ENCODE measurements at regions not wholly inside any gene's neighbourhood (a gene's known extent, or its start where the extent isn't known, plus 50 kb on each side); places are given as distances from the start of the nearest gene placed in this dataset.

GRCh38 chr2:11073776-11074175, 81.5 kb upstream of the SLC66A3 start:
- intact Hi-C loops (cut with DNase I, micrococcal nuclease) = no loop called here
- no peaks in the 10 kb centered on the region for H3K9me3 ChIP-seq (ENCODE audit: control insufficient read depth in 1 of 2, insufficient read depth in 1 of 2, low read length in 2 of 2)
- no peak for ATAC-seq (ENCODE audit: poor library complexity)
- Mint-ChIP-seq H3K4me1 (ENCODE audit: low read depth) (peaks cover 4% of the 10 kb centered on the region), H3K9me3 (peaks cover 3% of the 10 kb centered on the region), H3K4me3 (no peak overlapping the region), H3K36me3 (ENCODE audit: low read depth) (no peaks in the 10 kb centered on the region), H3K27me3 (no peaks in the 10 kb centered on the region), H3K27ac (no peak overlapping the region)
- H3K27ac ChIP-seq (ENCODE audit: low read depth in 1 of 2, low read length in 2 of 2) = no peak overlapping the region
- no peak for DNase-seq
- no peak overlapping the region for H3K4me3 ChIP-seq (ENCODE audit: low read length)
- POLR2A ChIA-PET = no interaction called here
- no peak for TF ChIP-seq CTCF (IDR thresholded peaks at IDR 0.05)
- no peaks in the 10 kb centered on the region for H3K4me1 ChIP-seq (ENCODE audit: insufficient read depth, low read length)
- no peaks in the 10 kb centered on the region for H3K36me3 ChIP-seq (ENCODE audit: insufficient read depth, low read length)
- no peaks in the 10 kb centered on the region for H3K27me3 ChIP-seq (ENCODE audit: control insufficient read depth in 1 of 2, insufficient read depth in 2 of 2, low read length in 2 of 2)
- CTCF ChIA-PET = no interaction called here

GRCh38 chr2:11074246-11074820, 80.9 kb upstream of the SLC66A3 start:
- no peak overlapping the region for H3K27ac ChIP-seq (ENCODE audit: low read depth in 1 of 2, low read length in 2 of 2)
- intact Hi-C loops (cut with DNase I, micrococcal nuclease) = no loop called here
- H3K4me3 ChIP-seq (ENCODE audit: low read length) = no peak overlapping the region
- no peaks in the 10 kb centered on the region for H3K27me3 Mint-ChIP-seq
- no peak overlapping the region for H3K27ac Mint-ChIP-seq
- DNase-seq = no peak
- H3K36me3 Mint-ChIP-seq (ENCODE audit: low read depth) = no peaks in the 10 kb centered on the region
- TF ChIP-seq CTCF (IDR thresholded peaks at IDR 0.05) = no peak
- H3K4me1 ChIP-seq (ENCODE audit: insufficient read depth, low read length) = no peaks in the 10 kb centered on the region
- no peaks in the 10 kb centered on the region for H3K9me3 ChIP-seq (ENCODE audit: control insufficient read depth in 1 of 2, insufficient read depth in 1 of 2, low read length in 2 of 2)
- no peak for ATAC-seq (ENCODE audit: poor library complexity)
- CTCF ChIA-PET = no interaction called here
- H3K4me3 Mint-ChIP-seq = no peak overlapping the region
- H3K4me1 Mint-ChIP-seq (ENCODE audit: low read depth) = peaks cover 4% of the 10 kb centered on the region
- no peaks in the 10 kb centered on the region for H3K27me3 ChIP-seq (ENCODE audit: control insufficient read depth in 1 of 2, insufficient read depth in 2 of 2, low read length in 2 of 2)
- POLR2A ChIA-PET = no interaction called here
- H3K36me3 ChIP-seq (ENCODE audit: insufficient read depth, low read length) = no peaks in the 10 kb centered on the region
- H3K9me3 Mint-ChIP-seq = peaks cover 3% of the 10 kb centered on the region

- no peak for ATAC-seq (ENCODE audit: poor library complexity)
- CTCF ChIA-PET = no interaction called here
Measured at GRCh38 chr2:11075221-11075620, 80.0 kb upstream of the SLC66A3 start.

More at GRCh38 chr2:11075221-11075620, 80.0 kb upstream of the SLC66A3 start:
- Mint-ChIP-seq H3K9me3 (peaks cover 3% of the 10 kb centered on the region), H3K4me3 (no peak overlapping the region), H3K36me3 (ENCODE audit: low read depth) (no peaks in the 10 kb centered on the region), H3K27me3 (no peaks in the 10 kb centered on the region), H3K27ac (no peak overlapping the region), H3K4me1 (ENCODE audit: low read depth) (peaks cover 4% of the 10 kb centered on the region)
- Histone ChIP-seq H3K4me3 (ENCODE audit: low read length) (no peak overlapping the region), H3K4me1 (ENCODE audit: insufficient read depth, low read length) (no peaks in the 10 kb centered on the region), H3K9me3 (ENCODE audit: control insufficient read depth in 1 of 2, insufficient read depth in 1 of 2, low read length in 2 of 2) (no peaks in the 10 kb centered on the region), H3K27ac (ENCODE audit: low read depth in 1 of 2, low read length in 2 of 2) (no peak overlapping the region), H3K36me3 (ENCODE audit: insufficient read depth, low read length) (no peaks in the 10 kb centered on the region), H3K27me3 (ENCODE audit: control insufficient read depth in 1 of 2, insufficient read depth in 2 of 2, low read length in 2 of 2) (no peaks in the 10 kb centered on the region)
- no peak for TF ChIP-seq CTCF (IDR thresholded peaks at IDR 0.05)
- intact Hi-C loops (cut with DNase I, micrococcal nuclease) = no loop called here
- no peak for DNase-seq
- POLR2A ChIA-PET = no interaction called here
